Superior temporal gyrus (tissue), 1 donor: ENCODE measurements at regions not wholly inside any gene's neighbourhood (a gene's known extent, or its start where the extent isn't known, plus 50 kb on each side); places are given as distances from the start of the nearest gene placed in this dataset.

Experiments
- DNase-seq: peaks from one replicate; pipeline ENCODE4 v3.0.0-alpha.2; 2016; ENCODE audit errors: extremely low spot score

- no peak for DNase-seq
Measured at GRCh38 chr17:22599322-22599721, 907.0 kb downstream of the KCNJ18 start.

GRCh38 chr17:22600644-22601298, 908.4 kb downstream of the KCNJ18 start:
- peak; percentile 63 for DNase-seq
